Globus pallidus (tissue), 1 donor: ENCODE measurements at regions not wholly inside any gene's neighbourhood (a gene's known extent, or its start where the extent isn't known, plus 50 kb on each side); places are given as distances from the start of the nearest gene placed in this dataset.

ENCODE experiments used
- DNase-seq: peaks from one replicate; pipeline ENCODE4 v3.0.0-alpha.2; 2015; ENCODE audit warnings: low spot score

DNA sequence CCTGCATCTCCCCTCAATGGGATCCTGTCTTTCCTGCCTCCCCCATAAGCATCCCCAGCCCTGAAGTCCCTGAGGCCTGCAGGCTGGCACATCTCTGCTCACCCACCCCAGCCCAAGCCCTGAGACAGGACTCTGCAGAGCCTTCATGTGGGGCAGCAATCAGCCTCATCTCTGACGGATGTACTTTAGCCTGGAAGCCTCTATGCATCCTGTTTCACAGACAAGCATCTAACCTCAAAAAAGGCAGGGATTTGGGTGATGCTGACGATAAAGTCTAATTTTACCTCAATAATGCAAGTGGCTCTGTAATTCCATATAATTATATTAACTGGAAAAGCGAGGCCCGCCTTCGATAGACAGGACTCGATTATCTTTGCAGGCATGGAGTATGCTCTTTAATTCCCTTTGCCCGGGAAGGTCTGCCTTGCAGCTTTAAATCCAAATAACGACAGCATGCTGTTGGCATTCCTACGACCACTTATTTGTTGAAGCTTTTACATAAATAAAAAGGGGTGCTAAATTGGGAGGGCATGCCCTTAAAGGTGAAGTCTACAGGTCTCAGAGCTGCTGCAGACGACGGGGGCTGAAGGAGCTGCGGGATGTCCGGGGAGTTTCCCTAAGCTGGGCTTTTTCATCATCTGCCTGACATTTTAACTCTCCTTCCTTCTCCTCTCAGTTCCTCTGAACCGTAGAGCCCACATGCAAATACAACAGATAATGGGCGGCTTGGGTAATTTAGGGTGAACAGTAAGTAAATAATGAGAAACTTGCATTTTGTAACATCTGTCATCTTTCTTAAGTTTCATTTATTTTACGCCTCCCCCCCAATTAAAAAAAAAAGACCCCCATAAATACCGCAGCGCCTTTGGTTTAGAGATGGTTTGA is 211.5 kb downstream of the URI1 start:
- DNase-seq, result no peak

DNA sequence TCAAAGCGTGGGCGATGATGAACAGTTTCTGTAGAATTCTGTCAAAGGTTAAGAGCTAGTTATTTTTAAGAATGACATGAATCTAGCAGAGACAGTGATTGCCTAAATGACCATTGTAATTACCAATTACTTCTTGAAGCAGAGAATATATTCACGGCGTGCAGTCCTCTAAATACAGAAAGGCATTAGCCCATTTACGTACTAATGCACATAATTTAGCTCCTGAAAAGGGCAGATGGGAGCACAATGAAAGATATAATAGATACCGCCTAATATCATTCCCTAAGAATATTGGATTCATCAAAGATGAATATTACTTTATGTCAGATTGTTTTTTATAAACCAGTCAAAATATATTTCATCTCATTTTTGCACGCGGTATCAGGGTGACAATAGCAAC is 212.4 kb downstream of the URI1 start:
- DNase-seq, result no peak

DNA sequence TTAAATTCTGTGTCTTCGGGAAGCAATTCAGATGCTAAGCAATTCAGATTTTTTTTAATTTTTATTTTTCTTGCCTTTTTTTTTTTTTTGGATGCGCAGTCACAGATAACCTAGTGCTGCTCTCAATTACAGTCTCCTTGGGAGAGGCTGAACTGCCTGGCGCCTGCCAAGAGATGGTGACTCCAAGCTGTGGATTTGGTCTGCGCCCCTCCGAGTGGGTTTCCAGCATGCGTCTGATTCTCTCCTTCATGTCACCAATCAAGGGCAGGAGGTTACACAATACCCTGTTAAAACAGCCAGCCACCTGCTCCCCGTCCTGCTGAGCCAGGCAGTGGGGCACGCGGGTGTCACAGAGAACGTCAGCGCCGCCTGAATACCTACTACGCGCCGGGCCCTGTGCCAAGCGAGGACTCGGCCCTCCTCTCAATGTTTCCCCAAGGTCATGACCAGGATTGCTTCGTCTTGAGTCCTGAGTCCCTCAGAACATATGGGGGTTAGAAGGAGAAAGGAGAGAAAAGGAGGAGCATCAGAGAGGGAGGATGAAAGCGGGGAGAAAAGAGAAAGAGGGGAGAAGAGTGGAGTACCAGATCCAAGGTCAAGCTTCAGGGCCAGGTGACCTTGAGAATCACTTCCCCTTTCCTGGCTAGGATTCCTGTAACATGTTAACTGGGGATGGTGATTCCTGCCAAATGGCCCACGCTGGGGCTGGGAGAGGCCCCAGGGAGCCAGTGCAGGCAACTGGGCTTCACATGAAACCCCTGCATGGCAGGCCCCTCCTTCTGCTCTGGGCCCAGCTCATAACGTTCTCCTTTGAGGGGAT is 213.6 kb downstream of the URI1 start:
- no peak for DNase-seq

DNA sequence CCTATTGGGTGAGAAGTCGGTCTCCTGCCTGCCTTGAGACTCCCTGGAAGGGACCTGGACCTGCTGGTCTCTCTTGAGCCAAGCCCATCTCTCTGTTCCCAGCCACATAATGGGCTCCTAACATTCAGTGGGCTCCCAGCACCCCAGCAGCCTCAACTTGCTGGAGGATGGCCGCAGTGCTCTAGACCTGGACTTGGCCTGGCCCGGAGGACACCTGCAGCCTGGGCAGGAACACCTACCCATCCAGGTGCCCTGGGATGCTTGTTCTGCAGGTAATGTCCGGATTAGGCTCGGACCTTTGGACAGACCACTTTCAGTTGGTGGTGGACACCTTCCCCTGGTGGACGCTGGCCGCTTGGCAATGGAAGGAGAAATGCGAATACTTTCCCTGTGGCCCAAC is 214.6 kb downstream of the URI1 start:
- no peak for DNase-seq

DNA sequence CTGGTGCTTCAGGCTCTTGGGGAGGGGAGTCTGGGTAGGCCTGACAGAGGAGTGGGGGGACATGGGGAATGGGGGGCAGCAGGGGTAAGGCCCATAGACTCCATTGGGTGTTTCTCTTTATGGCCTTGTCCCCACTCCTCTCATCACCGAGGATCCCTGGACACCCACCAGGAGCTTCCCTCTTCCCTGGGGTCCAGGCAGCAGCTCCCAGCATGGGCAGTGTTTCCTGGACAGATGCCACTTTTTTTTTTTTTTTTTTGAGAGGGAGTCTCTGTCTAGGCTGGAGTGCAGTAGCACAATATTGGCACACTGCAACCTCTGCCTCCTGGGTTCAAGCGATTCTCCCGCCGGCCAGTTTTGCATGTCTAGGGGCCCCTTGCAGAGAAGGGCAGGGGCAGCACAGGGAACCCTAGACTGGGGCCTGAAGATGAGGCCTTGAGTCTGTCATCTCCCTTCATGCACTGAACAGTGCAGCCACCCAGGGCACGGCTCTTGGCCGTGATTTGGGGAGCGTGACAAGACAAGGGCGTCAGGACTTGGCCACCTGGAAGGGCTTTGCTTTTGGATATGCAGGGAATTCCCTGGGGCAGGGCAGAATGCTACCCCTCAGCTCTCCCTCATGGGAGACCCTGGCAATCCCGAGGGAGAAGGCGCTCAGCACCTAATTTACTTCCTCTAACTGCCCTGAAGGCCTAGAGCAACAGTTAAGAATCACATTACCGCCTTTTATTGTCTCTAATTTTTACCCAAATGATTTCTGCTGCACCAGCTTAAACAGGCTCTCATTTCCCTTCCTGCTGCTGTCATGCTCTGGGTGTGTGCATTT is 213.9 kb upstream of the ZNF536 start:
- no peak for DNase-seq

DNA sequence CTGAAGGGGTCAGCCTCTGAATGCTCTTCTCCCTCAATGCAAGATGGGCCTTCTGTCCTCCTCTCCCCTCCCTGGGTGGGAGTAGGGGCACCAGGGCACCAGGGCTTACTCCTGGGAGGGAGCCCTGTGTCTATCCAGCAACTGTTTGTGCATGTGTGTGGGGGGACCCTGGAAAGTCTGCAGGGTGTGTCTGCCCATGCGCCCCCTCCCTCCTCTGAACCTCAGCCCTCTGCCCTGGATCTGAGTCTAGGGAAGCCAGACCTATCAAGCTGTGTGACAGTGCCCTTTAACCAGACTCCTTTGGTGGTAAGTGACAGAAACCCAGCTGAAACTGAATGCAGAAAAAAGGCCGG is 213.3 kb upstream of the ZNF536 start:
- no peak for DNase-seq

DNA sequence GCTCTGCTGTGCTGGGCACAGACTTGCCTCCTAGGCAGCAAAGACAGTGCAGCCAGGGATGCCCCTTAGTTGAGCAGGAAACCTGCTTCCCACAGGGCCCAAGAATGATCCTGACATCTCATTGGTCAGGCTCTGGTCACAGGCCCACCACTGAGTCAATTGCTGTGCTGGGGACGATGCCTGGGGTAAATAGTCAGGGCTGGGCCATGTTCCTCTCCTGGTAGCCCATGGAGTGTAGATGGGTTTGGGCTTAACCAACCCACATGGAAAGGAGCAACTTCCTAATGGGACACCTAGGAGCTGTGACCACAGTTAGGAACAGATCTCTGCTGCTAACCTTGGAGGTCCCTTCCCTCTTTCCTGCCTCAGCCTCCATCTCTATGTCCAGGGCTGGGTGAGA is 212.5 kb upstream of the ZNF536 start:
- no peak for DNase-seq

DNA sequence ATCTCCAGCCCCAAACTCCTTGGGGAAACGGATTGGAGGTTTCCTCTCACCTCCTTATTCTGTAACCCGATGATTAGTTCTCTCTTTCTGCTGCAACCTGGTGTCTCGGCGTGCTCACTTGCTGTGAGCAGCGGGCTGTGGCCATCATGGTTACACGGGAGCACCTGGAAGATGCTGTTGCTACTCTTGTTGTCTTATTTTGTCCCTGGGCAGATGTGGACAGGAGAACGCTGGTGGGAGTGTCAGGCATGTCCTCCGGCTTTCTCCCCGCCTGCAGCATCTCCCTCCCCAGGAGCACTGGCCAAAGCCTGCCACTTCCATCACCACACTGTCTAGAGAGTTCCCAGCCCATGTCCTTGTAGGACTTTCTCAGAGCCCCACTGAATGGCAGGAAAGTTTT is 211.8 kb upstream of the ZNF536 start:
- DNase-seq, result no peak

DNA sequence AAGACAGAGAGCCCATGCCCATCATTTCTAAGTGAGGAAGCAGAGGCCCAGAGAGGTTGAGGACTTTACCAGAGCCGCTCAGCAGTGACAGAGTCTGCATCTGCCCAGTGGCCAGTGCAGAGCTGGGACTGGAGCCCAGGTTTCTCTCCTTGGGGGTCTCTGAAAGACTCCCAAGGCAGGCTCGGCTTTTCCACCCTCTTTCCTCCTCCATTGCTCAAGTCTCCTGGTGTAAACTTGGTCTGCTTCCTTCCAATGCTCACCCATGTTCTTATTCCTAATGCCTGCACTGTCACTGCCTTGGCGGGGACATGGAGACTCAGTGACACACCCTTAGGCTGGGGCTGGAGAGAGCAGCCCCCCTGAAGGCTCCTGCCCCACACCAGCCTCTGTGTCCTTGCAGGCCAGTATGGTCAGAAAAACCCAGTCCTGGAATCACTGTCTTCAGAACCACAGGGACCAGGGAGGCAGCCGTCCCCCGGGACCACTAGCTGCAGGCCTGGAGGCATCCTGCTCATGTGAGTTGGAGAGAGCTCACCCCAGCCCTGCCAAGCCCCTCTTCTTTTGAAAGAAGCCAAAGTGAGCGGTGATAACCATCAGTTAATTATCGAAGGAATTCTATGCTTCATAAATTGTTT is 211.0 kb upstream of the ZNF536 start:
- DNase-seq, result no peak

DNA sequence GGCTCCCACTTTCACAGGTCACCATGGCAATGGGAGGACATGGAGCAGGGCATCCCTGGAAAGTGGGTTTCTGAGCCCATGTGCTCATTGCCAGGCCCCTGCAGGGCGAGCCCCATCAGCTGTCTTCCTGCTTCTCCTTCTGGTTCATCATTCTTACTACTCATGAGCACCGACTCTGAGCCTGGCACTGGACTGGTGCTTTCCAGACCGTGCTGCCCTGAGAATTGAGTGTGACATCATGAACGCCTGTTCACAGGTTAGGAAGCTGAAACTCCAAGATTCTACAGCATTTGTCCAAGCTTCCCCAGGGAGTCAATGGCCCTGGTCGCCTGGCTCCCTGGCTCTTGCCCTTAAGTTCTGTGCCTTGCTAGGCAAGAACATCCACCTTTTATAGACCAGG is 210.4 kb upstream of the ZNF536 start:
- DNase-seq, result no peak

DNA sequence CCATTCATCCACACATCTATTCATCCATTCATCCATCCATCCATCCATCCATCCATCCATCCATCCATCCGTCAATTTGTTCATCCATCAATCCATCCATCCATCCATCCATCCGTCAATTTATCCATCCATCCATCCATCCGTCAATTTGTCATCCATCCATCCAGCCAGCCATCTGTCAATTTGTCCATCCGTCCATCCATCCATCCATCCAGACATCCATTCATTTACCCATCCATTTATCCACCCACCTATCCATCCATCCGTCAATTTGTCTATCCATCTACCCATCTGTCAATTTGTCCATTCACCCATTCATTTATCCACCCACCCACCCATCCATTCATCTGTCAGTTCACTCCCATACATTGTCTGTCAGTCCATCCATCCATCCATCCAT is 209.5 kb upstream of the ZNF536 start:
- DNase-seq, result no peak

DNA sequence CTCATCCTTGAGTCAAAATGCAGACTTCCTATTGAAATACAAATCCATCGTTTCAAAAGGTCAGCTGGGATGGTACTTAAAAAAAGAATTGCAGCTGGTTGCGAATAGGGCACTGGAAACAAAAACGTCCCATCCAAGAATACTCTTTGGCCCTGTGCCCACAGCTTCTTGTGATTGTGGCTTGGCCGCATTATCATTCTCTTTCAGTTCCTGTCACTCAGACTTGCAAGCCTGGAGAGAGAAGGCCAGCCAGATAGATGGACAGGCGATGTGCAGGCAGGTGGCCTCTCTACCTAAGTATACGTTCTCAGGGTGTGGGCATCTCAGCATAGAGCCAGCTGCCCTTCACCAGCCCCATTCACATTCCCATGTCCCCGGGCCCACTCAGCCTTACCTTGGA is 208.5 kb upstream of the ZNF536 start:
- DNase-seq, result peak; percentile 8

DNA sequence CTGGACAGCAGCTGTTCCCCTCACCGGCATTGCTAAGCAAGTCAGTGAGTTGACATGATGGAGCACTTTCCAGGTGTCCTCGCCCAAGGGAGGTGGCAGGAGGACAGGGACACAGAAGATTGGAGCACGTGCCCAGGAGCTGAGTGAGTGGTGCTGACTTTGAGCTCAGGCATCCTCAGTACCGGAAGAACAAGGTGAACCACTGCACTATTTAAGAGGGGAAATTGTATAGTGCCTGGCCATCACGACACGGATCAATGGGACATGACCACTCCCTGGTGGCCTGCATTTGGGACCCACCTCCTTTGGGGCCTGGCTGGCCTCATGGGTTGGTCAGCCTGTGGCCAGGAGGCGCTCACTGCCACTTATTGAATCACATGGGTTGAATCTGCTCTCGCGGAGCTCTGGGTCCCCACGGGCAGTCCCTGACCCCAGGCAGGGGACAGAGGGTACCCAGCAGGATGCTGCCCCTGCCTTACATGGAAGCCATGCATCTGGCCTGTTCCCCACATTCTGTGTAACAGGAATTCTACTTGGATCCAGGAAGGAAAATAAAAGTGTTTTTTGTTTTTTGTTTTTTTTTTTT is 206.9 kb upstream of the ZNF536 start:
- no peak for DNase-seq

DNA sequence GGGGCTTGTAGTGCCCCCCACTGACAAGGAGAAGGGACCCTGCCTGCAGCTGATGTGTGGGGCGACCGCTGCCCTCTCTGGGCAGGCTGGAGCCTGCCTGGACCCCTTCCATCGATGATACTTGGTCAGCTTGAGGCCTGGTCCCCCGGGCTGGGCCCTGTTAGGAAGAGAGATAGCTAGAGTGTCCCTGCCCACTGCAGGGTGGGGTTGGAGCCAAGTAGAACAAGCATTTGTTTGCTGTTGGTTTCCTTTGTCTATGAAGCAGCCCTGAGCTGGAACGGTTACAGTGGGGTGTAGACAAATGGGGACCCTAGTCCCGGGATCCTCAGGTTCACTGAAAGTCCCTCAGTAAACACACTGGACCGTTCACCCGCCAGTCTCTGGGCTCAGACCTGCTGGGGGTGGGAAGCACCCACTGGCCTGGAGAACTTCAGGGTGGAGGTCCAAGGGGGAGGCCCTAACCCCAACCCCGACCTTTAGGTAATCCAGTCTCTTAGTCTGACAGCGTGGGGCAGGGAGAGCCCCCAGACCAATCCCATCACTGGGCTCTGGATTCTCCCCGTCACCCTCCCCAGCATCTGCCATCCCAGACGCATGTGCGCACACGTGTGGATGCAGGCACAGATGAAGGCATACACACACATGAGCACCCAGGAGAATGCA is 204.8 kb upstream of the ZNF536 start:
- no peak for DNase-seq

DNA sequence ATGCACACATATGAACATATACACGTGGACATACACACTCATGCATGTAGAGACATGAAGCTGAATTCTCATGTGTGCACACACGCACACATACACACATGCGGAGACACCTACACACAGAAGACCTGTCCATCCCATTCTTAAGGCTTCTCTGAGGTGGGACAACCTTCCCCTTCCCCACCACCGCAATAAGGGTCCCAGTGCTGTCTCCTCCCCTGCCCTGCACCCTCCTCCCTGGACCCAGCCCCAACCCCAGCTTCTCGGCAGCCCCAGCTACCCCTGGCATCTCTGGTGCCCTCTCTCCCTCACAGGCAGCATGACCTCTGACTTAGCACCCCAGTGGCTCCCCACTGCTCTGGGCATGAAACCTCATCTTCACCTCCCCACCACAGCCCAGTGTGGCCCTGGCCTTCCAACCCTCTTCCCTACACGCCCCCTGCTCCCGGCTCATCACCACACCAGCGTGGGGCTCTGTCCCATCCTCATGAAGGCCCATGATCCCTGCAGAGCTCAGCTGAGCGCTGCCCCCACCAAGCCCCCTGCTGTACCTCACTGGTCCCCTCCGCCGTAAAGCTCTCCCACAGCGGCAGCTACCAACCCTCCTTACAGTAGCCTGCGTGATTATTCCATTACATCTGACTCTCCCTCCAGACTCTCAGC is 204.1 kb upstream of the ZNF536 start:
- DNase-seq, result no peak

DNA sequence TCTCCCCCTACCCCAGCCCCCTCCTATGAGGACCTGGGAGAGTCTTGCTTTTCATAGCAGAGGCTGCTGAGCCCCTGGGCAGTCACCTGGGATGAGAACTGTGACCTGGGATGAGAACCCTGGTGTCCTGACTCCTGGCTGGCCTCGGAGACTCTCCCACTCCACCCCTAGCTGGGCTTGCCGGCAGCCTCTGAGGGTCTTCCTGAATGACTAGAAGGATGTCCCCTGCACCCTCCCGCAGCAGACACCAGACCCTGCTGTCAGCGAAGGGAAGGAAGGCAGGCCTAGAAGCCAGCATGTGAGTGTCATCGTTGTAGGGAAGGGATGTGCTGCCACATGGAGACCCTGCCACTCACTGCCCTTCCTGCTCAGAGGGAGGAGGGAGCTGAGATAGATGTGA is 203.4 kb upstream of the ZNF536 start:
- no peak for DNase-seq

DNA sequence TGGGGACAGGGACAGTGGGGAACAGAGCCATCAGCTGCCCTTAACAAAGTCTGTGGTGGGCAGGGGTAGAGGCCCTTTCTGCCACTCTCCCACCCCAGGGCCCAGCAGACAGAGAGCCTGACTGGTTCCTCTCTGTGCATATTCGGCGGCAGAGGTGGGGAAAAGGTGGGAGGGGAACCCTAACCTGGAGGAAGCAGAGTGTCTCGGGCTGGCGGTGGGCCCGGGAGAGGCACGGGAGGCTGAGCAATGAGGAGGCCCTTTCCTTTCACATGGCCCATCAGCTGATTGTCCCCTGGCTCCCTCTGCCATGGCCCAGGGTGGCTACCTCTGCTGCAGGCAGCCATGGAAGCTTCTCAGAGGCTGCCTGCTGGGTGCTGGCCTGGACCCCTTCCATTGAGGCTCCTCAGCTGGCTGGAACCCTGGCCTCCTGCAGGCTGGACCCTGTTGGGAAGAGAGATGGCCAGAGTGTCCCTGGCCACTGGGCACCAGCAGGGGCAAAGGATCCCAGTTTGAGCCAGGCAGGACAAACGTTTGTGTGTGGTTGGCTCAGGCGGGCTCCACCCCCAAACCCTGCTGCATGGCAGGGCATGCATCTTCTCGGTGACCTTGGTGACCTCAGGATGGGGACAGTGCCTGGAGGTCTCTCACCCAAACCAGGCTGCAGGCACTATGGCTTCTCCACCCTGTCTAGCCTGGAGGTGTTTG is 202.8 kb upstream of the ZNF536 start:
- no peak for DNase-seq

DNA sequence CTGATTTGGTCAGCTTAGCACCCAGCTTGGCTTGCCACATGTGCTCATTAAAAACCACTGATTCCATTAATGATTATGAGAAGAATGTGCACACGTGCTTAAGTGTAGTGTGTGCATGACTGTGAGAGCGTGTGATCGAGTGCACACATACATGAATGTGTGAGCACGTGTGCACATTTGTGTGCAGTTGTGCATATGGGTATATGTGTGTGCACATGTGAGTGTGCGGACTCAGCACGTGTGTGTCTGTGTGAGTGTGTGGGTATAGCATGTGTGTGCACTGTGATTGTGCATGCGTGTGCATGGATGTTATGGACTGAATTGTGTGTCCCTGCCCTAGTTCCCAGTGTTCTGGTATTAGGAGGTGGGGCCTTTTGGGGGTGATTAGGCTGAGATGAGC is 202.1 kb upstream of the ZNF536 start:
- no peak for DNase-seq

DNA sequence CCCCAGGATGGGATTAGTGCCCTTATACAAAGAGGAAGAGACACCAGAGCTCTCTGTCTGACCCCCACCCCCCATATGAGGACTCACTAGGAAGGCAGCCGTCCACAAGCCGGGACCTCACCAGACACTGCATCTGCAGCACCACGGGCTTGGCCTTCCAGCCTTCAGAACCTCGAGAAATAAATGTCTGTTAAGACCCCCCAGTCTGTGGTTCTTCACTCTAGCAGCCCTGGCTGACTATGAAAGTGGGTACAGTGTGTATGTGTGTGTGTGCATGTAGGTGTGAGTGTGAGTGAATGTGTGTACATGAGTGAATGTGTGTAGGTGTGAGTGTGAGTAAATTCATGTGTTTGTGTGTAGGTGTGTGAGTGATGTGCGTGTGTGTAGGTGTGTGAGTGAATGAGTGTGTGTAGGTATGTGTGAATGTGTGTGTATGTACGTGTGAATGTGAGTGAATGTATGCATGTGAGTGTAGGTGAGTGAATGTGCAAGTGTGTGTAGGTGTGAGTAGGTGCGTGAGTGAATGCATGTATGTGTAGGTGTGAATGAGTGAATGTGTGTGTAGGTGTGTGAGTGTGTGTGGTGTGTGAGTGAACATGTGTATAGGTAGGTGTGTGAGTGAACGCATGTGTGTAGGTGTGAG is 201.6 kb upstream of the ZNF536 start:
- no peak for DNase-seq
